Ectodermal cell (in vitro differentiated cells): ENCODE measurements at regions not wholly inside any gene's neighbourhood (a gene's known extent, or its start where the extent isn't known, plus 50 kb on each side); places are given as distances from the start of the nearest gene placed in this dataset.

Experiments
- H3K27ac ChIP-seq: 2 replicates; pipeline ENCODE4 v1.7.0; 2013; ENCODE audit warnings: mild to moderate bottlenecking, low read depth, low read length; ENCODE audit not compliant: insufficient read depth, poor library complexity, severe bottlenecking
- H3K27me3 ChIP-seq: 2 replicates; pipeline ENCODE4 v1.7.0; 2013; ENCODE audit warnings: mild to moderate bottlenecking, low read length; ENCODE audit not compliant: insufficient read depth, control insufficient read depth, poor library complexity, severe bottlenecking
- H3K36me3 ChIP-seq: one replicate; pipeline ENCODE4 v1.7.0; 2013; ENCODE audit warnings: low read length; ENCODE audit not compliant: control insufficient read depth, insufficient read depth
- H3K4me1 ChIP-seq: one replicate; pipeline ENCODE4 v1.7.0; 2013; ENCODE audit warnings: low read length; ENCODE audit not compliant: control insufficient read depth, insufficient read depth
- H3K4me3 ChIP-seq: 2 replicates; pipeline ENCODE4 v1.7.0; 2013; ENCODE audit warnings: low read depth, low read length, control low read depth; ENCODE audit not compliant: insufficient read depth
- H3K9me3 ChIP-seq: 2 replicates; pipeline ENCODE4 v1.7.0; 2013; ENCODE audit warnings: mild to moderate bottlenecking, low read length, moderate library complexity; ENCODE audit not compliant: control insufficient read depth
- WGBS, 2 experiments: methylation state at CpG; one replicate each; pipeline ENCODE4 v1.1.7; 2013; ENCODE audit warnings: missing lambda C conversion rate in 2 of 2; 5-methylcytosine and 5-hydroxymethylcytosine counted together

- no peak overlapping the region for H3K27ac ChIP-seq
- WGBS, 2 experiments: 90 to 95% methylated on average over 7 of the region's 7 CpGs
- no peaks in the 10 kb centered on the region for H3K36me3 ChIP-seq
These were observed 89.1 kb downstream of the RHOU start for GRCh38 chr1:228824366-228824765.

DNA sequence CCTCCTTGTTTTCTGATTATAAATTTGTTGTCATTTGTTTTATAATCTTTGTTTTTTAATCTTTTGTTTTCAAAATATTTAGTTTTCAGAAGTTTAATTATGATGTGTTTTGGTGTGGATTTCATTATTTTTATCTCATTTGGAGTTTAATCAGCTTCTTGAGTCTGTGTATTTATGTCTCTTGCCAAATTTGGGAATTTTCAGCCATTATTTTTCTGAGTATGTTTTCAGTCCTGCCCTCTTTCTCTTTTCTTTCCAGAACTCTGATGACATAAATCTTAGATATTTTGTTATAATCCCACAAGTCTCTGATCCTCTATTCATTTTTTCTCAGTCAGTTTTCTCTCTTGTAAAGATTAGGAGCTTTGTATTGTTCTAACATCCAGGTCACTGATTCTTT is 89.8 kb downstream of the RHOU start:
- H3K27me3 ChIP-seq: no peaks in the 10 kb centered on the region
- peaks cover 4% of the 10 kb centered on the region for H3K4me1 ChIP-seq
- H3K36me3 ChIP-seq: no peaks in the 10 kb centered on the region
- H3K27ac ChIP-seq: no peak overlapping the region
- no peak overlapping the region for H3K4me3 ChIP-seq
- H3K9me3 ChIP-seq: no peaks in the 10 kb centered on the region

More at GRCh38 chr1:228824366-228824765, 89.1 kb downstream of the RHOU start:
- Histone ChIP-seq H3K27me3 (no peaks in the 10 kb centered on the region), H3K4me3 (no peak overlapping the region), H3K9me3 (no peaks in the 10 kb centered on the region), H3K4me1 (peaks cover 4% of the 10 kb centered on the region)

DNA sequence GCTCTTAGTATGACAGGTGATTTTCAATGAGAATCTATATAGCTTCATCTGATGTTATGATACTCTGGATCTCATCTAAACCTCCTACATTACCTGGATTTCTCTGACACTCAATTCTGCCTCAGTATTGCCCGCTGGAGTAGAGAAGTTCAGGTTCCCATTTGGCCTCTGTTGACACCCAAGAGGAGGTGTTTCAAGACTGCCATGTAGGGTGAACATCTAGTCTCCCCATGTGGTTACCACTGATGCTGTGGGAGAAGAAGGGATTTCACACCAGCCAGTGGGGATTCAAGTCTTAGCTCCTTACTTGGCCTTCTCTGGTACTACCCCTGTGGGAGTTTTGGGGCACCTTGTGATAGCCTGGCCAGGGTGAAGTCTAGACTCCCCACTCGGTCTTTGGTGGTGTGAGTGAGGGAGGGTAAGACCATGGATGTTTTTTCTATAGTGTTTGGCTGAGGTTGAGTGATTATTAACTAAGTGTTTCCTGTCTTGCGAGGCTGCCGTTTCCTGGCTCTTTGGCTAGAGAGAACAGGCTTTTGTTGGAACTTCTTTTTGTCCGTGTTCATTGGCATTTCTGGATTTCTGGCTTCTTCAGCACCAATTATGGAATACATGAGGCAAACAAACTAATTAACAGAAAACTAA is 90.7 kb downstream of the RHOU start:
- Histone ChIP-seq H3K27ac (no peak overlapping the region), H3K27me3 (no peaks in the 10 kb centered on the region), H3K9me3 (no peaks in the 10 kb centered on the region), H3K4me1 (peaks cover 4% of the 10 kb centered on the region), H3K4me3 (no peak overlapping the region), H3K36me3 (no peaks in the 10 kb centered on the region)
- 90 to 94% methylated on average over 5 of the region's 5 CpGs for WGBS, 2 experiments

DNA sequence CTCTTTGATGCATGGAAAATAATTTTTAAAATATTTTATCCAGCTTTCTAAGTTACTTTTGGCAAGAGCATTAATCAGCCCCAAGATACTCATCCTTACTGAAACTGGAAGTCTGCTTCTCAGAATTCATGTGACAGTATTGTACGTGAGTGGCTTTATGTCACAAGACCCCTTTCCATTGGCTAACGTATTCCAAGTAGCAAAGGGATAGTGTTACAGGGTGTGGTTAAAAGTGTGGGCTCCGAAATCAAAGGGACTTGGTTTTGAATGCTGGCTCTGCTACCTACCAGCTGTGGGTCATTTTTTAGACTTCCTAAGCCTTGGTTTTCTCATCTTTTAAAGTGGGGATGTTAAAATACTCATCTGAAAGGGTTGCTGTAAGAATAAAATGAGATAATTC is 91.7 kb downstream of the RHOU start:
- Histone ChIP-seq H3K4me3 (no peak overlapping the region), H3K27ac (no peak overlapping the region), H3K4me1 (peaks cover 4% of the 10 kb centered on the region), H3K36me3 (no peaks in the 10 kb centered on the region), H3K27me3 (no peaks in the 10 kb centered on the region), H3K9me3 (no peaks in the 10 kb centered on the region)
- WGBS, 2 experiments: 47 to 52% methylated on average over 3 of the region's 3 CpGs

DNA sequence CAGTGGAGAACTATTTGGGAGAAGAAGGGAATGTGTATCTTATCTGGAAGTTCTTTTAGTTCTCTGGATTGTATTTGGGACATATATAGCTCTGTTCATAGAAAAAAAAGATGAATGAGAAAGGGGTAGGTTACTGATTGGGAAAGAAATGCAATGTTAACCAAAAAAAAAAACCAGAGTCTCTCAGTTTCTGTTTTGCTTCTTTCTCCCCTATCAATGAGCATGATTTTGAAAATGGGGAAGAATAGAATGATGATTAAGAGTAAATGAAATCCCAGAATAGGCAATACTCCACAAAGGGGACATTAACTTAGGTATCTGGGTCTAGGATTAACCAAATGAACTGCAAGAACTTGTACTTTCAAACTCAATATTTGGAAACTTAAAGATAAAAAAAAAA is 92.9 kb downstream of the RHOU start:
- Histone ChIP-seq H3K9me3 (no peaks in the 10 kb centered on the region), H3K27ac (no peak overlapping the region), H3K36me3 (no peaks in the 10 kb centered on the region), H3K4me3 (no peak overlapping the region), H3K27me3 (no peaks in the 10 kb centered on the region), H3K4me1 (peaks cover 4% of the 10 kb centered on the region)

GRCh38 chr1:228830185-228830953 is 95.1 kb downstream of the RHOU start:
- Histone ChIP-seq H3K27me3 (no peaks in the 10 kb centered on the region), H3K27ac (no peak overlapping the region), H3K4me1 (peaks cover 4% of the 10 kb centered on the region), H3K36me3 (no peaks in the 10 kb centered on the region), H3K9me3 (no peaks in the 10 kb centered on the region), H3K4me3 (no peak overlapping the region)
- WGBS, 2 experiments: 81 to 83% methylated on average over 14 of the region's 14 CpGs

- Histone ChIP-seq H3K4me3 (no peak overlapping the region), H3K4me1 (peaks cover 4% of the 10 kb centered on the region), H3K9me3 (no peaks in the 10 kb centered on the region), H3K27ac (no peak overlapping the region), H3K27me3 (no peaks in the 10 kb centered on the region), H3K36me3 (no peaks in the 10 kb centered on the region)
- 94% methylated on average over 7 of the region's 7 CpGs for WGBS, 2 experiments
These were observed 95.7 kb downstream of the RHOU start for GRCh38 chr1:228830954-228831481.

DNA sequence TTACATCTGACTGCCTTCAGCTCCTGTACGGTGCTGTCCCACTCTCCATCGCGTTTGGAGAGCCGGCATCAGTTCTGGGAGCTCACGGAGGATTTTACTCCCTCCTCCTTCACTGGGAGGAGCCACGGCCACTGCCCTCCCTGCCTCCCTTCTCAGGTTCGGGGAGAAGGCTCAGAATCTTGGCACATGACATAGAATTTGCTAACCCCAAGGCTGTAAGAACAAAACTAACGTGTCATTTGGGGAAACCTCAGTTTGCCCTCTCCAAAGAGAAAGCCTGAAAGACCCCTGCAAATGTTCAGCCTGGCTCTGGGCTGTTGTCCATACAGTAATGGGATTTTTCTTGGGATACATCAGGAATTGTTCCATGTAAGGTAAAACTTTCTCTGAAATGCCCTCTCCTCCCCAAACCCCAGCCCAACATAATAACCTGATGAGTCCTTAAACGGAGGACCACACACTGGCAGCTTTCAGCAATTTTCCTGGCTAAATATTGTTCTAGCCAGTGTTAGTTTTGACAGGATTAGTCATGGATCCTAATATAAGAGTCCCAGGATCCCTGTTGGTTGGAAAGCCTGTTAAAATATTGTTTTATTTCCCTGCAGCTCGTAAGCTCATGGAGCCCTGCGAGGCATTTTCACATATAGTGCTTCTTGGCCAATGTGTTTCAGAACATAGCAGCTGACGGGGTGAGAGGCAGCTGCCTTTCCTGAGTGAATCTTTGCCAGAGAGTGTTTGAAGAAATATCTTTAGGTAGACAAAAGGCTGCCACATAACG is 98.8 kb downstream of the RHOU start:
- no peak overlapping the region for H3K27ac ChIP-seq
- H3K4me1 ChIP-seq: peaks cover 20% of the 10 kb centered on the region
- H3K4me3 ChIP-seq: no peak overlapping the region
- no peaks in the 10 kb centered on the region for H3K9me3 ChIP-seq
- 72% methylated on average over 13 of the region's 13 CpGs for WGBS, 2 experiments
- H3K27me3 ChIP-seq: no peaks in the 10 kb centered on the region
- no peaks in the 10 kb centered on the region for H3K36me3 ChIP-seq

DNA sequence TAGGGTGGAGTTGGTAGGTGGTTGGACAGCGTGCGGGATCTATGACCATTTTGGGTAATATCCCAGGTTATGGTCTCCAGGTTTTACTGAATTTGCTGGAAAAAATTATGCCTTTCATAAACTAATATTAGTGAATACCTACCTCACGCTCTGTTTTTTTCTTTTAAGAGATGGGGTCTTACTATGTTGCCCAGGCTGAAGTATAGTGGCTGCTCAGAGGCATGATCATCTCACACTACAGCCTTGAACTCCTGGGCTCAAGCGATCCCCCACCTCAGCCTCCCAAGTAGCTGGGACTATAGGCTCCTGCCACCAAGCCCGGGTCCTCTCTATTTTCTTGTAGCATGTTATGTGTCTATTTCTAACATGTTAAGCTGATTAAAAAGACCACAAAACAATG is 100.2 kb downstream of the RHOU start:
- Histone ChIP-seq H3K4me1 (peaks cover 20% of the 10 kb centered on the region), H3K36me3 (no peaks in the 10 kb centered on the region), H3K27me3 (no peaks in the 10 kb centered on the region), H3K4me3 (no peak overlapping the region), H3K27ac (no peak overlapping the region), H3K9me3 (no peaks in the 10 kb centered on the region)
- WGBS, 2 experiments: 84 to 93% methylated on average over 4 to 5 of the region's 5 CpGs

GRCh38 chr1:228835911-228836310 is 100.6 kb downstream of the RHOU start:
- Histone ChIP-seq H3K27ac (no peak overlapping the region), H3K27me3 (no peaks in the 10 kb centered on the region), H3K4me3 (no peak overlapping the region), H3K36me3 (no peaks in the 10 kb centered on the region), H3K9me3 (no peaks in the 10 kb centered on the region), H3K4me1 (peaks cover 20% of the 10 kb centered on the region)
- 93 to 95% methylated on average over 3 of the region's 3 CpGs for WGBS, 2 experiments
